Astrocyte (in vitro differentiated cells and primary cell): ENCODE measurements at regions not wholly inside any gene's neighbourhood (a gene's known extent, or its start where the extent isn't known, plus 50 kb on each side); places are given as distances from the start of the nearest gene placed in this dataset.

ENCODE experiments used
- DNase-seq: peaks from one replicate; pipeline ENCODE4 v3.0.0-alpha.2; 2010; ENCODE audit warnings: low read depth
- FAIRE-seq: peaks from 2 replicates; lab custom pipeline; 2011; peaks lifted over from hg19 to GRCh38; lab: Jason Lieb, UNC
- H2AFZ ChIP-seq: 2 replicates; pipeline ENCODE4 v1.6.0; 2012; ENCODE audit warnings: low read depth, low read length, inconsistent platforms
- H3K27ac ChIP-seq: 2 replicates; pipeline ENCODE4 v1.5.1; 2011; ENCODE audit warnings: low read depth, low read length, inconsistent platforms
- H3K27me3 ChIP-seq: 2 replicates; pipeline ENCODE4 v1.6.0; 2011; ENCODE audit warnings: low read length, inconsistent platforms; ENCODE audit not compliant: insufficient read depth
- H3K36me3 ChIP-seq: 2 replicates; pipeline ENCODE4 v1.5.1; 2011; ENCODE audit warnings: low read length, inconsistent platforms; ENCODE audit not compliant: insufficient read depth
- H3K4me1 ChIP-seq: 2 replicates; pipeline ENCODE4 v1.5.1; 2011; ENCODE audit warnings: low read length, inconsistent platforms; ENCODE audit not compliant: insufficient read depth
- H3K4me2 ChIP-seq: 2 replicates; pipeline ENCODE4 v1.6.0; 2012; ENCODE audit warnings: low read length, inconsistent platforms
- H3K4me3 ChIP-seq: 2 replicates; pipeline ENCODE4 v1.5.1; 2011; ENCODE audit warnings: low read depth, mild to moderate bottlenecking, low read length, inconsistent platforms; ENCODE audit not compliant: insufficient read depth
- H3K79me2 ChIP-seq: 2 replicates; pipeline ENCODE4 v1.6.0; 2012; ENCODE audit warnings: mild to moderate bottlenecking, low read length, inconsistent platforms; ENCODE audit not compliant: insufficient read depth
- H3K9ac ChIP-seq: 2 replicates; pipeline ENCODE4 v1.6.0; 2012; ENCODE audit warnings: mild to moderate bottlenecking, low read length, inconsistent platforms
- H3K9me3 ChIP-seq: 2 replicates; pipeline ENCODE4 v1.5.1; 2012; ENCODE audit warnings: low read depth, mild to moderate bottlenecking, low read length, inconsistent platforms; ENCODE audit not compliant: insufficient read depth
- H4K20me1 ChIP-seq: 2 replicates; pipeline ENCODE4 v1.6.0; 2012; ENCODE audit warnings: low read length, inconsistent platforms; ENCODE audit not compliant: insufficient read depth
- H3K27ac Mint-ChIP-seq: one replicate; pipeline ENCODE4 v1.8.0; 2021; ENCODE audit warnings: mild to moderate bottlenecking, mixed read lengths; ENCODE audit not compliant: unreplicated experiment
- H3K27me3 Mint-ChIP-seq: one replicate; pipeline ENCODE4 v1.8.0; 2021; ENCODE audit warnings: low read depth, mixed read lengths; ENCODE audit not compliant: unreplicated experiment
- H3K36me3 Mint-ChIP-seq: one replicate; pipeline ENCODE4 v1.8.0; 2021; ENCODE audit warnings: low read depth, mixed read lengths; ENCODE audit not compliant: unreplicated experiment
- H3K4me1 Mint-ChIP-seq: one replicate; pipeline ENCODE4 v1.8.0; 2021; ENCODE audit warnings: low read depth, mixed read lengths; ENCODE audit not compliant: unreplicated experiment
- H3K4me3 Mint-ChIP-seq: one replicate; pipeline ENCODE4 v1.8.0; 2021; ENCODE audit warnings: mild to moderate bottlenecking, moderate library complexity, mixed read lengths; ENCODE audit not compliant: unreplicated experiment
- H3K9me3 Mint-ChIP-seq: one replicate; pipeline ENCODE4 v1.8.0; 2021; ENCODE audit warnings: mild to moderate bottlenecking, mixed read lengths; ENCODE audit not compliant: unreplicated experiment
- CTCF ChIP-seq: IDR thresholded peaks from 2 replicates; pipeline ENCODE4 v1.5.1; 2011; ENCODE audit warnings: low read depth, mild to moderate bottlenecking, inconsistent platforms, low read length, moderate library complexity; ENCODE audit not compliant: insufficient read depth
- EZH2 ChIP-seq: IDR thresholded peaks from 2 replicates; pipeline ENCODE4 v1.6.1; 2012; ENCODE audit warnings: mild to moderate bottlenecking, low read length, inconsistent platforms; ENCODE audit not compliant: insufficient read depth

GRCh38 chr5:54693936-54694657 is 176.5 kb downstream of the SNX18 start:
- no peaks in the 10 kb centered on the region for H3K9me3 ChIP-seq
- no peaks in the 10 kb centered on the region for H4K20me1 ChIP-seq
- no peak overlapping the region for H3K27ac ChIP-seq
- no peaks in the 10 kb centered on the region for H3K9me3 Mint-ChIP-seq
- TF ChIP-seq EZH2 (no peak), CTCF (no peak)
- H3K79me2 ChIP-seq: no peaks in the 10 kb centered on the region
- no peak for FAIRE-seq
- no peak overlapping the region for H3K4me3 ChIP-seq
- peaks cover 11% of the 10 kb centered on the region for H3K4me1 Mint-ChIP-seq
- H3K4me2 ChIP-seq: no peak overlapping the region
- H3K27ac Mint-ChIP-seq: no peak overlapping the region
- peaks cover 5% of the 10 kb centered on the region for H3K27me3 Mint-ChIP-seq
- no peaks in the 10 kb centered on the region for H3K27me3 ChIP-seq
- no peak overlapping the region for H3K4me3 Mint-ChIP-seq
- peaks cover 1% of the 10 kb centered on the region for H3K36me3 Mint-ChIP-seq
- H2AFZ ChIP-seq: no peak overlapping the region
- H3K36me3 ChIP-seq: no peaks in the 10 kb centered on the region
- no peak for DNase-seq
- no peaks in the 10 kb centered on the region for H3K4me1 ChIP-seq
- no peak overlapping the region for H3K9ac ChIP-seq

- DNase-seq: no peak
- H3K36me3 ChIP-seq: no peaks in the 10 kb centered on the region
- no peaks in the 10 kb centered on the region for H4K20me1 ChIP-seq
- no peak for TF ChIP-seq EZH2
- no peak for TF ChIP-seq CTCF
- H3K4me3 Mint-ChIP-seq: no peak overlapping the region
- H3K79me2 ChIP-seq: no peaks in the 10 kb centered on the region
- no peaks in the 10 kb centered on the region for H3K9me3 ChIP-seq
- H3K4me3 ChIP-seq: no peak overlapping the region
- peaks cover 1% of the 10 kb centered on the region for H3K36me3 Mint-ChIP-seq
- no peak overlapping the region for H3K4me2 ChIP-seq
- H3K27ac ChIP-seq: no peak overlapping the region
- H3K4me1 Mint-ChIP-seq: peaks cover 11% of the 10 kb centered on the region
- no peaks in the 10 kb centered on the region for H3K4me1 ChIP-seq
- H3K9ac ChIP-seq: no peak overlapping the region
- H3K27me3 ChIP-seq: no peaks in the 10 kb centered on the region
- H3K27me3 Mint-ChIP-seq: peaks cover 5% of the 10 kb centered on the region
- H3K9me3 Mint-ChIP-seq: no peaks in the 10 kb centered on the region
- no peak overlapping the region for H2AFZ ChIP-seq
- no peak for FAIRE-seq
- no peak overlapping the region for H3K27ac Mint-ChIP-seq
These were observed 175.1 kb downstream of the SNX18 start for GRCh38 chr5:54692631-54693030.

DNA sequence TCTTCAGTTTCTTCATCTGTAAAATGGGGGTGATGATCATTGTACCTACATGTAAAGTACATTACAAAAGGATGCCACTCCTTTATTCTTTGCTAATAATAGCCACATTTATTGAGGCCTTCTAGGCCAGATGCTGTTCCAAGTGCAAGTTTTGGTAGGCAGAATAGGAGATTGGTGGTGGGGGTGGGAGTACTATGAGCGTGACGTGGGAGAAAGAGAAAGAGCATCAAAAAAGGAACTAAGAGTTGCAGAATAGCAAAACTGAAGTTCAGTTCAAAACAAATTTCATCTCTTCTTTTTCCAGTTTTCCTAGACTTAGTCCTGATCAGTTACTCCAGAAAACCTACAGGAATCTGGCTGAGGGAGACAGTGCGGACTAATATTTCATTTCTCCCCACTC is 174.1 kb downstream of the SNX18 start:
- H3K27ac ChIP-seq: no peak overlapping the region
- no peaks in the 10 kb centered on the region for H3K9me3 ChIP-seq
- H3K27ac Mint-ChIP-seq: no peak overlapping the region
- H3K79me2 ChIP-seq: no peaks in the 10 kb centered on the region
- H3K9me3 Mint-ChIP-seq: no peaks in the 10 kb centered on the region
- no peak overlapping the region for H3K9ac ChIP-seq
- H3K4me3 ChIP-seq: no peak overlapping the region
- no peaks in the 10 kb centered on the region for H4K20me1 ChIP-seq
- peaks cover 2% of the 10 kb centered on the region for H3K27me3 Mint-ChIP-seq
- H3K36me3 ChIP-seq: no peaks in the 10 kb centered on the region
- H3K4me2 ChIP-seq: no peak overlapping the region
- H3K36me3 Mint-ChIP-seq: peaks cover 1% of the 10 kb centered on the region
- no peak for DNase-seq
- no peaks in the 10 kb centered on the region for H3K4me1 ChIP-seq
- peaks cover 11% of the 10 kb centered on the region for H3K4me1 Mint-ChIP-seq
- no peak overlapping the region for H3K4me3 Mint-ChIP-seq
- no peaks in the 10 kb centered on the region for H3K27me3 ChIP-seq
- TF ChIP-seq CTCF (no peak), EZH2 (no peak)
- no peak overlapping the region for H2AFZ ChIP-seq
- FAIRE-seq: no peak
